ENCODE measurements at regions not wholly inside any gene's neighbourhood (a gene's known extent, or its start where the extent isn't known, plus 50 kb on each side); places are given as distances from the start of the nearest gene placed in this dataset.

GRCh38 chr14:59060841-59061240 lies 127.6 kb upstream of the DAAM1 start:
- intact Hi-C loops (cut with DNase I) = no loop called here
- DNase-seq (ENCODE audit: low spot score) = no peak

DNA sequence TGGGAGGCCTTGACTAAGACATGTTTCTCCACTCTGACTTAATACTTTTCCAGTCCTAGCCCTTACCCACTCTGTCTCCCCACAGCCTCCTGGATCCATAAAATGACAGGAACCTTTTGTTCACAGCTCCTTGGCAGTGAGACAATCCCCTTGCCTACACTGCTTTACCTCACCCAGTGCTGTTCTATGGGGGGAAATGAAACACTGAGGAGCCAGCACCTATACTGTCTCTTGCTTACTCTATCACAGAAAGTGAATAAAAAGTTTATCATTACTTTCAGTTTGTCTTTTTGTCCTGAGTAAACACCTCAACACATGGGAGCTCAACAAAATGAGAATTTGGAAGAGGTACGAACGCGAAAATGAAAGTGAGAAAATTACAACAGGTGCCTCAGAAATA lies 127.2 kb upstream of the DAAM1 start:
- no peak for DNase-seq (ENCODE audit: low spot score)
- intact Hi-C loops (cut with DNase I) = no loop called here

DNA sequence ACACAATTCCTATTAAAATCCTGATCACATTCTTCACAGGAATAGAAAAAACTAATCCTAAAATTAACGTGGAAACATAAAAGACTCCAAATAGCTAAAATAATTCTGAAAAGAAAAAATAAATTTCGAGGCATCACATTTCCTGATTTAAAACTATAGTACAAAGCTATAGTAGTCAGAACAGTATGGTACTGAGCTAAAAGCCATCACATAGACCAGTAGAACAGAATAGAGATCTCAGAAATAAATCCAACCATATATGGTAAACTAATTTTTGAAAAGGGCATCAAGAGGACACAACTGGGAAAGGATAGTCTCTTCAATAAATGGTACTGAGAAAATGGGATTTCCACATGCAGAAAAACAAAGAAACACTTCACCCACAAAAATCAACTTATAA lies 125.2 kb upstream of the DAAM1 start:
- intact Hi-C loops (cut with DNase I) = no loop called here
- no peak for DNase-seq (ENCODE audit: low spot score)

DNA sequence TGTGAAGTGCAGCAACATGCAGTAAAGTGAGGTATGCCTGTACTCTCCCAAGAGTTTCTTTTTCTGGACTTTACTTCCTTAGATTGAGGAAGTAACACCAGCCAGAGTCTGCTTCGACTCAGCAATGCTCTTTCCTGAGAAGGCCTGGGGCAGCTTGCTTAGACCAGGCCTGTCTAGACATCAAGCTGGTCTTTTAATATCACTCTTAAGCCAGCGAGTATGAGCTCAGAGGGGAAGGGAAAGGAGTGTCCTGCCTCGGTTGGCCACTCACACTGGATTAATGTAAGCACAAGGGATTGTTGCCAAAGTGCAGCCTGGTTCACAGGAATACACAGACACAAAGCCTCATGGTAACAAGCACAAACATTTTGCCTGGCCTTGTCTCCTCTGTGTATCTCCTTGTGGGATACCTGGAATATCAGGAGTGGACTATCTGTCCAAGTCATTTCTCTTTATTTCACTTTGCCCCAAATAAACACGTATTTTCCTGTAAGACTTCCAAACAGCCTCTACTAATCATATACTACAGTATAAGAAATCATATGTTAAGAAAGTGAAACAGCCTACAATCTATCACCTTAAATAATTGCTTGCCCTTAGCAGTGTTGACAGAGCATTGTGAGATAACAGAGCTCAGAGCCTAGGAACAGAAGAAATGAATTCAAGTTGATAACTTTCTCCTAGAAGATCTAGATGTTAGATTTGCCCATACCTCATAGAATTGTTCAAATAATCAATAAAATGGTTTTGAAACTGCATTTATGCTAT lies 121.2 kb upstream of the DAAM1 start:
- no peak for DNase-seq (ENCODE audit: low spot score)

DNA sequence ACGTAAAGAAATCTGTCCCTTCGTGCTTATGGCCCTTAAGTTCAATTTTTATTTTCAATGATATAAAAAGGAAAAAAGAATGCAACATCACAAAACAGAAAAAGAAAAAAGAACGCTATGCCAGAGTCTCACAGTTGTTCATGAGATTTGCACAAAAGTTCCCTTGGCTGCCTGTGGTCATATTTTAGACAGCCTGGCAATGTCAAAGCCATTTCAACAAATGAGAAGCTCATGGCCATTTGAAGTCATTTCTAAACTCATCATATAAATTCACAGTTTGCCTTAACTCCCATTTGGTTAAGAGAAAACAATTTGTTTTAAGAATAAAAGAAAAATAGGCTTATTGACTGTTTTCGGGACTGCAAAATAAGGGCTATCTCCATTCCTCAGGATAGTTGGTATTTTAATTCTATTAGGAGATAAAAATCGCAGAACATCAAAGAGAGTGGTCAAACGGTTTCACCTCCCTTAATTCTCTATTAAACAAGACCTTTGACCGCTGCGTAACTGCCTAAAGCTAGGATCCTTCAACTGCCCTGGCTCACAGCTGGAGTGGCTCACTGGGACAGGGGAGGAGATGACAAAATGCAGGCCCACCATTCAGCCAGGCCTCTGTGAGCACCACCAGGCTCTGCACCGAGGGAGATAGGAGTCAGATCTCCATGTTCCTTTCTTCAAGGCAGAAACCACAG lies 119.2 kb upstream of the DAAM1 start:
- DNase-seq (ENCODE audit: low spot score) = no peak
- intact Hi-C loops (cut with DNase I) = no loop called here

More for the DNA sequence above, 121.2 kb upstream of the DAAM1 start:
- intact Hi-C loops (cut with DNase I) = no loop called here

DNA sequence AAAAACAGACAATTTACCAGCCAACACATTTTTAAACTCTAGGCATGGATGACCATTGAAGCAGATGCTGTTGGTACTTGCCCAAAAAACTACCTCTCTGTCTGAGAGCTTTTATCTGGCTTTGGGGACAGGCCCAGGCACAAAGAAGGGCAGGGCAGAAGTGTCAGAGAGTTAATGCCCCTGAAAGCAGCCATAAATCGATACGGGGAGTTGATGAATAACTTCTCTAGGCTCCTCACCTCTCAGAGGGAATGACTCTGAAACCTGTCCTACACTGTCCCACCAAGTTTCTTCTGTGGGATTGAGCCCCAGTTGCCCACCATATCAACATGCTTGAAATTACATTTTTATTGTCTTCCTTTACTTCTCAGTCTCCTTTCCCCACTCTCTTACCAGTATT lies 113.0 kb upstream of the DAAM1 start:
- no peak for DNase-seq (ENCODE audit: low spot score)
- intact Hi-C loops (cut with DNase I) = no loop called here

- intact Hi-C loops (cut with DNase I) = no loop called here
- DNase-seq (ENCODE audit: low spot score) = no peak
These were observed 106.7 kb upstream of the DAAM1 start for GRCh38 chr14:59081720-59082119.

DNA sequence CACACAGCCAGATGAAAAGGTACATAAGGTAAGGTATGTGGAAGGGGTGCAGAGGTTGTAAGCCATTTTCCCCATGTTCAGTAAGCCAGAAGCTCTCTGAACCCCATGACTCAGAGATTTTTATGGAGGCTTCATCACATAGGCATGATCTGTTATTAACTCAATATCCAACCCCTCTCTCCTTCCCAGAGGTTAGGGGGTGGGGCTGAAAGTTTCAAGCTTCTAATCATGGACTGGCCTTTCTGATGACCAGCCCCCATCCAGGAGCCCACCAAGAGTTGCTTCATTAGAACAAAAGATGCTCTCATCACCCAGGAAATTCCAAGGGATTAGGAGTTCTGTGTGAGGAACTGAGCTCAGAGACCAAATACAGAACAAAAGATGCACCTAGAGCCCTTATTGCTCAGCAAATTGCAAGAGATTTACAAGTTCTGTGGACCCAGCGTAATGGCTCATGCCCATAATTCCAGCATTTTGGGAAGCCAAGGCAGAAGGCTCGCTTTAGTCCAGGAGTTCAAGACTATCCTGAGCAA lies 103.2 kb upstream of the DAAM1 start:
- no peak for DNase-seq (ENCODE audit: low spot score)
- intact Hi-C loops (cut with DNase I) = no loop called here

GRCh38 chr14:59086241-59086882 lies 102.1 kb upstream of the DAAM1 start:
- intact Hi-C loops (cut with DNase I) = no loop called here
- DNase-seq (ENCODE audit: low spot score) = no peak

GRCh38 chr14:59087240-59087639 lies 101.2 kb upstream of the DAAM1 start:
- intact Hi-C loops (cut with DNase I) = no loop called here
- no peak for DNase-seq (ENCODE audit: low spot score)

DNA sequence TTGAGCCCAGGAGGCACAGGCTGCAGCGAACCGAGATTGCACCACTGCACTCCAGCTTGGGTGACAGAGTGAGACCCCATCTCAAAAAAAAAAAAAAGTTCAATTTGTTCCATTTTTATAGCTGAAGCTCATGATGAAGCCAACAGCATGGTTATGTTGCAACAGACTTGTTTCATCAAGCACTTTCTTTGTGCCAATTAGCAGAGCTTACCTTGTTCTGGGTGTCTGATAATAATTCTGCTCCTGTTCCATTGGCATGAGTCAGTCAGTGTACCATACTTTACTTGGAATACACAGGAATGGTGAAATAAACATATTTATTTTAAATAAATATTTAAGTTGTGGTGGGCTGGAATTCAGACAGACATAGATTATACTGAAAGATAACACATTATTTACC lies 100.8 kb upstream of the DAAM1 start:
- no peak for DNase-seq (ENCODE audit: low spot score)
- intact Hi-C loops (cut with DNase I) = no loop called here

DNA sequence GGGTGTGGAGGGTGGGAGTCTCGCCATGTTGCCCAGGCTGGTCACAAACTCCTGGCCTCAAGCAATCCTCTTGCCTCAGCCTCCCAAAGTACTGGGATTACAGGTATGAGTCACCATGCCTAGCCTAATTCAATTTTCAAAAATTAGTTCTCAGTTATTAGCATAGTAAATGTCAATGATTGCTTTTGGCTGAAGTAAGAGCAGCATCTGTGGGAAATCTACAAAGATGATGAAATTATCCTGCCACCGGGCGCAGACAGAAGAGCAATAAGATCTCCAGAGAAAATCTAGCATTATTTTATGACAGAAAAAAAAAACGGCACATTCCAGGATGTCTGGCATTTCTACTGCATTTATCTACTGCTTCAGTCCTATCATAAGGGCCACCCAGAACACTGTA lies 97.9 kb upstream of the DAAM1 start:
- intact Hi-C loops (cut with DNase I) = no loop called here
- DNase-seq (ENCODE audit: low spot score) = no peak

DNA sequence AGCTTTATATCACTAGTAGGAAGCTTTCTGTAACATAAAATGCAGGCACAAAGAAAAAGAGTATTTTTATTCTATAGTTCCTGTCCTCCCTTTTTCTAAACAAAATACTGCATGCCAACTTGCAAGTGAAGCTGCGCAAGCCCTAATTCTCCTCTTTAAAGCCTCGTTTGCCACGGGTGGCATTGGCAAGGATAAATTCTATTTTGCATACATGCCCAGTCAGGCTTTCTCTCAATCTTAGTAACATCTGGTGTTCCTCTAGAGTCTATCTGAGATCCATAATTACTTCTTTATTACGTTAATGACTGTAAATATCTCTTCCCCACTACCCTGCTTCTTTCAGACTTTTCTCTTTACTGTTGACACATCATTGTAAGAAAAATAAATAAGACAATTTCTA lies 97.1 kb upstream of the DAAM1 start:
- intact Hi-C loops (cut with DNase I) = no loop called here
- no peak for DNase-seq (ENCODE audit: low spot score)

GRCh38 chr14:59091976-59092375 lies 96.5 kb upstream of the DAAM1 start:
- intact Hi-C loops (cut with DNase I) = no loop called here

GRCh38 chr14:59093902-59094301 lies 94.6 kb upstream of the DAAM1 start:
- intact Hi-C loops (cut with DNase I) = no loop called here
- DNase-seq (ENCODE audit: low spot score) = no peak

More at GRCh38 chr14:59091976-59092375, 96.5 kb upstream of the DAAM1 start:
- no peak for DNase-seq (ENCODE audit: low spot score)

DNA sequence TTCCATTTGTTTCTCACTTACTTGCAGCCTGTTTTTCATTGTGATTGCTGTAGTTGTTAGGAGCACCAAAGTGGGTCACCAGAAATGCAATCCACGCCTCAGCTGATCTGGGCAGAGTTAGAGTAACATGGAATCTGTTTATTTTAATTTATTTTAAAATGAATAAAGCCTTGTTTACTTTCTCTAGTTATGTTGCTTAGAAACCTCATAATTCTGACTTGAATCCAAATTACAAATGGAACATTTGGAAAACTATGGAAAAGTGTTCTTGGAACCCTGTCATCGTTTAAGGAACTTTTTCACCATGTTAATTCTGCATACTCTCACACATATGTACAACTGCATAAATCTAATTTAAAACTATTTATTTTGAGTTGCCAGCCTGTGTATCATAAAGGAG lies 92.2 kb upstream of the DAAM1 start:
- no peak for DNase-seq (ENCODE audit: low spot score)
- intact Hi-C loops (cut with DNase I) = no loop called here

DNA sequence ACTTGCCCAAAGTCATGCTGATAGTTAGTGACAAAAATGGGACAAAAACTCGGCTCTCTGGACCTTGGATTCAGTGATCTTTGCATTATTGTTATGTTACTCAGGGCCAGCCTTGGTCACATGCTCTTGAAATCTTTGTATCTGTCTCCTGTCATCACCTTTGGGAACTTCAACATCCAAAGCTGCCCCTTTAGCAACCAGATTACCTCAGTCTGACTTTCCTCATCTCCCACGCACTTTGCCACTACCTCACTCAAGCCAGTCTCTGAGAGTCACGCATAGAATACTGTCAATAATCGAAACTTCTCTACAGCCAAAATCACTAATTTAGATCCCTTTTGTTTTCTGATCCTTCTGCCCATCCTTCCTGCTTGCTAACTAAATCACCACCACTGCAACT lies 90.8 kb upstream of the DAAM1 start:
- intact Hi-C loops (cut with DNase I) = no loop called here
- DNase-seq (ENCODE audit: low spot score) = no peak

DNA sequence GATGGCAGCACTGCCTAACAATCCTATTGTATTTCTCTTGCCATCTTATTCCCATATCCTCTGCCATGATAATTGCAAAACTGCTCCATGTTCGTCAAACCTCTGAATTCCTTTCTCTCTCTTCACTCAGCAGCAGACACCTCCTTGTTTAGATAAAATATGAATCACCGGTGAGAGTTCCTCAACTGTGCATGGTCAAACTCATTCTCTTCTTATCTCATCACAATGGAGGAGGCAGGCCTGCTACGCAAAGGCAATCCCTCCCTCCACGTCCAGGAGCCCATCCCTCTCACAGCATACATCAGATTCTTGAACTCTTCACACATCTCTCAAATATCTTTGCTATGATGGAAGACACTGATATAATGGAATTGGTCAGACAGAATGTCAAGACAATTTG lies 90.1 kb upstream of the DAAM1 start:
- DNase-seq (ENCODE audit: low spot score) = no peak
- intact Hi-C loops (cut with DNase I) = no loop called here

DNA sequence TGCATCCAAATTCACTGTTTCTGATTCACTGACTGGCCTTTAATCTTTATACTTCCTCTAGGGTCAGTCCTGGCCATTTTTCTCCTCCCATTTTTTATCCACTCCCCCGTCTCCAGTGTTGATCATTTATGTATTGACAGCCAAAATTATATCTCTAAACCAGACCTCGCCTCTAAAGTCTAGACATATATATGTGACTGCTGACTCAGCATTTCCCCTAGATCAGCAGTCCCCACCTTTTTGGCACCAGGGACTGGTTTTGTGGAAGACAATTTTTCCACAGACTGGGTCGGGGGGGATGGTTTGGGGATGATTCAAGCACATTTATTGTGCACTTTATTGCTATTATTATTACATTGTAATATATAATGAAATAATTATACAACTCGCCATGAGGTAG lies 88.3 kb upstream of the DAAM1 start:
- intact Hi-C loops (cut with DNase I) = no loop called here
- DNase-seq (ENCODE audit: low spot score) = no peak

DNA sequence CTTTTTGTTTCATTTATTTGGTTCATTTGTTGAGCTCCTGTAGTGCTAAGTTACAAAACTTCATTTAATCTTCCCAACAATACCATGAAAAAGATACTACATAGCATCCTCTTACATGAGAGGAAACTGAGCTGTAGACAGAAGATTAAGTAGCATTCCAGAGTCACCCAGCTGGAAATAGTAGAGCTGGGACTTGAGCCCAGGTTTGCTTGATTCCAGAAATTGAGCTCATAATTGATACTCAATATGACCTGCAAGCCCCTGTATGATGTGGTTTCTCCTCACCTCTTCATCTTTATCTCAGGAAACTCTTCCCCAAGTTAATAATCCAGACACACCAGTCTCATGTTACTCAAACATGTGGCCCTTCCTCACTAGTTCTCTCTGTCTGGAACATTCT lies 87.0 kb upstream of the DAAM1 start:
- intact Hi-C loops (cut with DNase I) = no loop called here
- no peak for DNase-seq (ENCODE audit: low spot score)

- intact Hi-C loops (cut with DNase I) = no loop called here
- no peak for DNase-seq (ENCODE audit: low spot score)
These were observed 85.1 kb upstream of the DAAM1 start for GRCh38 chr14:59103396-59103795.

All from cardiac septum (tissue), 1 donor.